ENCODE measurements at regions not wholly inside any gene's neighbourhood (a gene's known extent, or its start where the extent isn't known, plus 50 kb on each side); places are given as distances from the start of the nearest gene placed in this dataset.
A peak's percentile ranks its signal among the peaks of the same experiment; 100 is the strongest.

DNA sequence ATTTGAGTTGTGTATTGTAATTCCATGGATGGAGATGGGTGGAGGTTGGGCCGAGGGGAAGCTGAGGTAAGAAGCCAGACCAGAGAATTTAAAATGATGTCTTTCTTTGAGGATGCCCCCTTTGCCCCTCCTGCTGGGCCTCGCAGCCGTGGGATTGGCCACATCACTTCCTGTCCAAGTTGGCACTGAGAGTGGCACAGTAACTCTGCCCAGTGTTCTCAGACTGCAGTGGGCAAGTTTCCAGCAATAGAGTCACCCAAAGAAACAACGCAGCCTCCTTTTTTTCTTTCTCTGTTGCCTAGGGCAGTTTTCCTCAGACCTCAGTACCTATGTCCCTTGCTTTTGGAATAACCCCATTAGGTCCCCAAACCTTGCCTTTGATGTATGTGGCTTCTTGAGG, 306.6 kb upstream of the DMRT1 start:
- intact Hi-C loops (cut with DNase I; ENCODE audit: low total_unique reads): no loop called here
- Histone ChIP-seq H3K36me3 (no peaks in the 10 kb centered on the region), H3K4me3 (no peak overlapping the region), H3K27me3 (no peaks in the 10 kb centered on the region), H3K27ac (no peak overlapping the region), H3K4me1 (peaks cover 0 to 42% (median 22%) of the 10 kb centered on the region in 4 donors), H3K9me3 (no peaks in the 10 kb centered on the region)
- no peak for TF ChIP-seq EP300 (IDR thresholded peaks at IDR 0.05)
- TF ChIP-seq, protein P1, sequence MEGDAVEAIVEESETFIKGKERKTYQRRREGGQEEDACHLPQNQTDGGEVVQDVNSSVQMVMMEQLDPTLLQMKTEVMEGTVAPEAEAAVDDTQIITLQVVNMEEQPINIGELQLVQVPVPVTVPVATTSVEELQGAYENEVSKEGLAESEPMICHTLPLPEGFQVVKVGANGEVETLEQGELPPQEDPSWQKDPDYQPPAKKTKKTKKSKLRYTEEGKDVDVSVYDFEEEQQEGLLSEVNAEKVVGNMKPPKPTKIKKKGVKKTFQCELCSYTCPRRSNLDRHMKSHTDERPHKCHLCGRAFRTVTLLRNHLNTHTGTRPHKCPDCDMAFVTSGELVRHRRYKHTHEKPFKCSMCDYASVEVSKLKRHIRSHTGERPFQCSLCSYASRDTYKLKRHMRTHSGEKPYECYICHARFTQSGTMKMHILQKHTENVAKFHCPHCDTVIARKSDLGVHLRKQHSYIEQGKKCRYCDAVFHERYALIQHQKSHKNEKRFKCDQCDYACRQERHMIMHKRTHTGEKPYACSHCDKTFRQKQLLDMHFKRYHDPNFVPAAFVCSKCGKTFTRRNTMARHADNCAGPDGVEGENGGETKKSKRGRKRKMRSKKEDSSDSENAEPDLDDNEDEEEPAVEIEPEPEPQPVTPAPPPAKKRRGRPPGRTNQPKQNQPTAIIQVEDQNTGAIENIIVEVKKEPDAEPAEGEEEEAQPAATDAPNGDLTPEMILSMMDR (IDR thresholded peaks at IDR 0.05): no peak
- TF ChIP-seq POLR2A (IDR thresholded peaks at IDR 0.05): no peak
- no peak for TF ChIP-seq POLR2AphosphoS5 (IDR thresholded peaks at IDR 0.05)
- peak; percentile 49 to 57 for DNase-seq
- WGBS, 5 donors: 32 to 48% (median 35%) methylated on average over 4 of the region's 4 CpGs

DNA sequence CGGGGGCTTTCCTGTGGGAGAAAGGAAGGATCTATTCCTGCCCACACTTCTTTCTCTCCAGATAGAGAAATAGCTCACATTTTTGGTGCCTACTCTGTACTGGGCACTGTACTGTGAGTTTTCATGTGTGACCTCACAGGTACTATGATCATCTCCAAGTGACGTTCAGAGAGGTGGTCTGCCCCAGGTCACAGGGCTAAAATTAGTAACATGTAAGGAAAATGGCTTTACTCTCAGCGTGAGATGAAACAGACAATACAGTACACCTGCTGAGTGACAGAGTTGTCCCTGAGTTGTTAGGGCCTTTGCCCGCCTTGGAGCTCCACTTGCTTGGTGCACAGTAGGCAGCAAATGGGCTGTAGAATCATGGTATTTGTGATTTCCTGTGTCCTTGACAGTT, 306.1 kb upstream of the DMRT1 start:
- WGBS, 5 donors: 76 to 90% (median 83%) methylated on average over 4 of the region's 4 CpGs
- no peaks in the 10 kb centered on the region for H3K27me3 ChIP-seq
- intact Hi-C loops (cut with DNase I; ENCODE audit: low total_unique reads): no loop called here
- TF ChIP-seq EP300 (IDR thresholded peaks at IDR 0.05) (no peak), POLR2A (IDR thresholded peaks at IDR 0.05) (no peak), POLR2AphosphoS5 (IDR thresholded peaks at IDR 0.05) (no peak)
- TF ChIP-seq, protein P1 (IDR thresholded peaks at IDR 0.05): no peak
- no peaks in the 10 kb centered on the region for H3K36me3 ChIP-seq
- H3K27ac ChIP-seq: no peak overlapping the region
- no peaks in the 10 kb centered on the region for H3K9me3 ChIP-seq
- no peak overlapping the region for H3K4me3 ChIP-seq
- no peak for DNase-seq
- H3K4me1 ChIP-seq: peaks cover 0 to 42% (median 22%) of the 10 kb centered on the region in 4 donors

GRCh38 chr9:536597-537511, 304.6 kb upstream of the DMRT1 start:
- Histone ChIP-seq H3K9me3 (no peaks in the 10 kb centered on the region), H3K36me3 (no peaks in the 10 kb centered on the region), H3K4me3 (no peak overlapping the region), H3K4me1 (peaks cover 0 to 35% (median 21%) of the 10 kb centered on the region in 4 donors), H3K27ac (no peak overlapping the region), H3K27me3 (no peaks in the 10 kb centered on the region)
- intact Hi-C loops (cut with DNase I; ENCODE audit: low total_unique reads): no loop called here
- TF ChIP-seq EP300 (IDR thresholded peaks at IDR 0.05) (no peak), POLR2A (IDR thresholded peaks at IDR 0.05) (no peak), POLR2AphosphoS5 (IDR thresholded peaks at IDR 0.05) (no peak)
- TF ChIP-seq, protein P1 (IDR thresholded peaks at IDR 0.05): no peak
- DNase-seq: no peak
- 72 to 86% (median 84%) methylated on average over 11 of the region's 11 CpGs for WGBS, 5 donors

GRCh38 chr9:543478-543877, 298.0 kb upstream of the DMRT1 start:
- no peaks in the 10 kb centered on the region for H3K9me3 ChIP-seq
- WGBS, 5 donors: 30 to 72% (median 62%) methylated on average over 4 of the region's 4 CpGs
- no peaks in the 10 kb centered on the region for H3K27me3 ChIP-seq
- no peak for DNase-seq
- intact Hi-C loops (cut with DNase I; ENCODE audit: low total_unique reads): loop anchor here (10.0 kb wide), 1 partner anchor 139 kb away; no protein-coding TSS in a partner anchor
- no peak for TF ChIP-seq POLR2A (IDR thresholded peaks at IDR 0.05)
- TF ChIP-seq, protein P1 (IDR thresholded peaks at IDR 0.05): no peak
- no peak for TF ChIP-seq EP300 (IDR thresholded peaks at IDR 0.05)
- TF ChIP-seq POLR2AphosphoS5 (IDR thresholded peaks at IDR 0.05): no peak
- peaks cover 16 to 32% (median 22%) of the 10 kb centered on the region in 4 donors for H3K4me1 ChIP-seq
- H3K27ac ChIP-seq: no peak overlapping the region
- H3K4me3 ChIP-seq: no peak overlapping the region
- no peaks in the 10 kb centered on the region for H3K36me3 ChIP-seq
